GM12878 (cell line): ENCODE measurements at regions not wholly inside any gene's neighbourhood (a gene's known extent, or its start where the extent isn't known, plus 50 kb on each side); places are given as distances from the start of the nearest gene placed in this dataset.

Experiments used
- ATAC-seq: fragments of 200-7000 bp; cut with Tn5 transposase; 3 replicates; pipeline ENCODE4 v1.9.1; 2020; ENCODE audit warnings: mild to moderate bottlenecking, moderate library complexity
- BruUV-seq: library from RNA; stranded (reverse); fragments of 400-500 nt; replicated peaks from 2 replicates; lab custom pipeline; 2021; lab: Mats Ljungman, UMichigan
- CTCF ChIA-PET: fragments of 300-600 bp; sonication (Branson Sonifier 250); formaldehyde crosslinking; extraction: SDS; loops from one replicate; lab custom pipeline; 2021; ENCODE audit warnings: inconsistent platforms; lab: Yijun Ruan, JAX
- POLR2A ChIA-PET: fragments of 350-600 bp; formaldehyde crosslinking; extraction: SDS; loops from one replicate; lab custom pipeline; 2021; ENCODE audit warnings: inconsistent platforms; lab: Charles Lee
- RAD21 ChIA-PET: fragments of 300-600 bp; sonication (Branson Sonifier 250); formaldehyde crosslinking; loops from one replicate; lab custom pipeline; 2023; ENCODE audit warnings: antibody characterized with exemption; ENCODE audit not compliant: unreplicated experiment; lab: Charles Lee
- SMC1A ChIA-PET: fragments of 300-600 bp; sonication (Branson Sonifier 250); formaldehyde crosslinking; loops from one replicate; lab custom pipeline; 2023; ENCODE audit not compliant: unreplicated experiment, uncharacterized antibody; lab: Charles Lee
- DNase-seq: peaks from one replicate; pipeline ENCODE4 v3.0.0-alpha.2; 2011; ENCODE audit warnings: low read depth, low spot score
- FAIRE-seq: peaks from 3 replicates; lab custom pipeline; 2011; peaks lifted over from hg19 to GRCh38; lab: Jason Lieb, UNC
- H2AFZ ChIP-seq: 2 replicates; pipeline ENCODE4 v1.6.0; 2011; ENCODE audit warnings: low read depth, low read length, control low read depth; ENCODE audit not compliant: control insufficient read depth
- H3K27ac ChIP-seq: 2 replicates; pipeline ENCODE4 v1.5.1; 2011; ENCODE audit warnings: control low read depth; ENCODE audit not compliant: control insufficient read depth, insufficient read depth
- H3K27me3 ChIP-seq, 2 experiments: replicated peaks in 1 of 2; 2 replicates each; pipeline versions ENCODE4 v1.6.0 to v1.6.1; 2011; ENCODE audit warnings: low read length in 1 of 2; ENCODE audit not compliant: control insufficient read depth in 2 of 2, insufficient read depth in 2 of 2
- H3K36me3 ChIP-seq, 2 experiments: 2 replicates each; pipeline ENCODE4 v1.5.1; 2011; ENCODE audit warnings: low read length in 1 of 2; ENCODE audit not compliant: control insufficient read depth in 2 of 2, insufficient read depth in 2 of 2
- H3K4me1 ChIP-seq: 2 replicates; pipeline ENCODE4 v1.6.1; 2011; ENCODE audit warnings: mild to moderate bottlenecking, low read length, moderate library complexity, mixed read lengths; ENCODE audit not compliant: control insufficient read depth, insufficient read depth
- H3K4me2 ChIP-seq: 2 replicates; pipeline ENCODE4 v1.6.0; 2011; ENCODE audit warnings: control low read depth; ENCODE audit not compliant: control insufficient read depth, insufficient read depth
- H3K4me3 ChIP-seq: fragments of 200-600 bp; sonication (generic); 2 replicates; pipeline ENCODE4 v1.5.1; 2016
- H3K79me2 ChIP-seq: 2 replicates; pipeline ENCODE4 v1.6.0; 2011; ENCODE audit warnings: low read length; ENCODE audit not compliant: control insufficient read depth, insufficient read depth
- H3K9ac ChIP-seq: 2 replicates; pipeline ENCODE4 v1.8.0; 2011; ENCODE audit warnings: low read length, control low read depth, mixed read lengths; ENCODE audit not compliant: control insufficient read depth, insufficient read depth
- H3K9me3 ChIP-seq: replicated peaks from 3 replicates; pipeline ENCODE4 v1.5.1; 2011; ENCODE audit warnings: mild to moderate bottlenecking, low read length; ENCODE audit not compliant: control insufficient read depth, insufficient read depth
- H4K20me1 ChIP-seq: 2 replicates; pipeline ENCODE4 v1.6.0; 2011; ENCODE audit not compliant: control insufficient read depth, insufficient read depth
- EED ChIP-seq: sonication (generic); IDR thresholded peaks from 2 replicates; pipeline ENCODE4 v1.6.1; 2016; ENCODE audit warnings: antibody characterized with exemption, low read depth
- HDAC6 ChIP-seq: fragments of 200-600 bp; sonication (generic); IDR thresholded peaks from one replicate; pipeline ENCODE4 v1.8.0; 2017; ENCODE audit warnings: antibody characterized with exemption; ENCODE audit not compliant: unreplicated experiment
- JUNB ChIP-seq: IDR thresholded peaks from 2 replicates; pipeline ENCODE4 v1.6.1; 2016; ENCODE audit warnings: antibody characterized with exemption, mild to moderate bottlenecking
- KAT2A ChIP-seq: conservative IDR thresholded peaks from 2 replicates; pipeline ENCODE4 v1.6.1; 2011; ENCODE audit warnings: low read depth, low read length; ENCODE audit not compliant: control insufficient read depth
- KLF5 ChIP-seq: fragments of 450-650 bp; IDR thresholded peaks from 2 replicates; pipeline ENCODE4 v1.6.1; 2014; ENCODE audit warnings: mild to moderate bottlenecking; ENCODE audit not compliant: partially characterized antibody
- NBN ChIP-seq: fragments of 450-650 bp; IDR thresholded peaks from 2 replicates; pipeline ENCODE4 v1.6.1; 2016
- NRF1 ChIP-seq: conservative IDR thresholded peaks from 2 replicates; pipeline ENCODE4 v1.6.1; 2011; ENCODE audit warnings: mild to moderate bottlenecking, low read depth, low read length, improper control_type of control experiment
- PAX5 ChIP-seq: IDR thresholded peaks from 2 replicates; pipeline ENCODE4 v1.6.1; 2011; ENCODE audit warnings: low read depth, low read length, borderline replicate concordance
- PML ChIP-seq: IDR thresholded peaks from 2 replicates; pipeline ENCODE4 v1.6.1; 2012; ENCODE audit warnings: low read length, inconsistent platforms
- RB1 ChIP-seq: fragments of 450-650 bp; formaldehyde crosslinking; IDR thresholded peaks from 2 replicates; pipeline ENCODE4 v1.6.1; 2017; ENCODE audit warnings: mild to moderate bottlenecking, borderline replicate concordance
- SIN3A ChIP-seq: IDR thresholded peaks from 2 replicates; pipeline ENCODE4 v1.6.1; 2012; ENCODE audit warnings: low read depth, low read length, improper control_type of control experiment
- SMAD1 ChIP-seq: fragments of 450-650 bp; IDR thresholded peaks from 2 replicates; pipeline ENCODE4 v1.6.1; 2018; ENCODE audit warnings: mild to moderate bottlenecking, low read depth; ENCODE audit not compliant: partially characterized antibody
- SREBF1 ChIP-seq: IDR thresholded peaks from 2 replicates; pipeline ENCODE4 v1.6.1; 2012; ENCODE audit warnings: mild to moderate bottlenecking, low read length
- TCF12 ChIP-seq: IDR thresholded peaks from 2 replicates; pipeline ENCODE4 v1.6.1; 2011; ENCODE audit warnings: low read depth, mild to moderate bottlenecking, low read length
- WGBS: methylation state at CpG from one replicate; pipeline ENCODE4 v1.1.6; 2016; ENCODE audit warnings: low lambda C conversion rate; ENCODE audit not compliant: insufficient replicate concordance, insufficient coverage; ENCODE audit errors: missing lambda C conversion rate; 5-methylcytosine and 5-hydroxymethylcytosine counted together
- in situ Hi-C: fragments of 300-500 bp; cut with MboI; formaldehyde crosslinking; loops from 9 replicates; pipeline ENCODE4 v1.14.3; 2018; ENCODE audit warnings: mixed read lengths
- intact Hi-C: fragments of 100-400 bp; cut with micrococcal nuclease; formaldehyde crosslinking; loops from one replicate; pipeline ENCODE4 v1.14.2; 2022; ENCODE audit not compliant: unreplicated experiment
- TF ChIP-seq, protein P1 (sequence below), 3 experiments: IDR thresholded peaks in 2 of 3; conservative IDR thresholded peaks in 1 of 3; 2 replicates each; pipeline ENCODE4 v1.5.1; 2011; ENCODE audit warnings: low read depth in 3 of 3, low read length in 3 of 3, mild to moderate bottlenecking in 3 of 3, control low read depth in 2 of 3, moderate library complexity in 2 of 3, inconsistent platforms in 1 of 3, mixed read lengths in 1 of 3; ENCODE audit not compliant: control insufficient read depth in 2 of 3, insufficient read depth in 1 of 3; ENCODE audit errors: extremely low read depth in 1 of 3
- TF ChIP-seq, protein P2 (sequence below): IDR thresholded peaks from 2 replicates; pipeline ENCODE4 v1.6.1; 2012; ENCODE audit warnings: low read length, inconsistent platforms

DNA sequence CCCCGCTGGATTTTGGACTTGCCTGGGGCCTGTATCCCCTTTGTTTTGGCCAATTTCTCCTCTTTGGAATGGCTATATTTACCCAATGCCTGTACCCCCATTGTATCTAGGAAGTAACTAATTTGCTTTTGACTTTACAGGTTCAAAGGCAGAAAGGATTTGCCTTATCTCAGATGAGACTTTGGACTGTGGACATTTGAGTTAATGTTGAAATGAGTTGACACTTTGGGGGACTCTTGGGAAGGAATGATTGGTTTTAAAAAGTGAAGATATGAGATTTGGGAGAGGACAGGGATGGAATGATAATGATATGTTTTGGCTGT lies 1220.3 kb upstream of the CITED2 start:
- intact Hi-C loops, result no loop called here
- ChIA-PET POLR2A (no interaction called here), RAD21 (no interaction called here), CTCF (interaction anchor here (1.1 kb wide), 1 partner anchor 9 kb away, joined by 3 read pairs; no protein-coding TSS in a partner anchor), SMC1A (interaction anchor here (1.6 kb wide), 1 partner anchor 9 kb away, joined by 4 read pairs; no protein-coding TSS in a partner anchor)
- Histone ChIP-seq H3K79me2 (no peaks in the 10 kb centered on the region), H4K20me1 (no peaks in the 10 kb centered on the region), H3K27ac (no peak overlapping the region), H3K4me3 (no peak overlapping the region), H2AFZ (no peak overlapping the region), H3K9ac (no peak overlapping the region), H3K9me3 (no peaks in the 10 kb centered on the region; the same call in 2 of the 3 replicates), H3K27me3 (no peaks in the 10 kb centered on the region), H3K4me2 (no peak overlapping the region), H3K4me1 (no peaks in the 10 kb centered on the region), H3K36me3 (no peaks in the 10 kb centered on the region)
- ATAC-seq (no peak), FAIRE-seq (no peak), DNase-seq (no peak)
- no peak for TF ChIP-seq PML
- TF ChIP-seq KAT2A, result no peak
- TF ChIP-seq SIN3A, result no peak
- no peak for TF ChIP-seq HDAC6
- no peak for TF ChIP-seq PAX5
- TF ChIP-seq, protein P1, sequence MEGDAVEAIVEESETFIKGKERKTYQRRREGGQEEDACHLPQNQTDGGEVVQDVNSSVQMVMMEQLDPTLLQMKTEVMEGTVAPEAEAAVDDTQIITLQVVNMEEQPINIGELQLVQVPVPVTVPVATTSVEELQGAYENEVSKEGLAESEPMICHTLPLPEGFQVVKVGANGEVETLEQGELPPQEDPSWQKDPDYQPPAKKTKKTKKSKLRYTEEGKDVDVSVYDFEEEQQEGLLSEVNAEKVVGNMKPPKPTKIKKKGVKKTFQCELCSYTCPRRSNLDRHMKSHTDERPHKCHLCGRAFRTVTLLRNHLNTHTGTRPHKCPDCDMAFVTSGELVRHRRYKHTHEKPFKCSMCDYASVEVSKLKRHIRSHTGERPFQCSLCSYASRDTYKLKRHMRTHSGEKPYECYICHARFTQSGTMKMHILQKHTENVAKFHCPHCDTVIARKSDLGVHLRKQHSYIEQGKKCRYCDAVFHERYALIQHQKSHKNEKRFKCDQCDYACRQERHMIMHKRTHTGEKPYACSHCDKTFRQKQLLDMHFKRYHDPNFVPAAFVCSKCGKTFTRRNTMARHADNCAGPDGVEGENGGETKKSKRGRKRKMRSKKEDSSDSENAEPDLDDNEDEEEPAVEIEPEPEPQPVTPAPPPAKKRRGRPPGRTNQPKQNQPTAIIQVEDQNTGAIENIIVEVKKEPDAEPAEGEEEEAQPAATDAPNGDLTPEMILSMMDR (IDR thresholded peaks at IDR 0.05 in 2 of 3, conservative IDR thresholded peaks at IDR 0.05 in 1 of 3; ENCODE audit: control insufficient read depth in 2 of 3, extremely low read depth in 1 of 3, insufficient read depth in 1 of 3, low read depth in 3 of 3, low read length in 3 of 3), result no peak
- no peak for TF ChIP-seq KLF5
- TF ChIP-seq EED, result no peak
- no peak for TF ChIP-seq TCF12
- TF ChIP-seq SMAD1, result no peak
- no peak for TF ChIP-seq JUNB
- TF ChIP-seq NBN, result no peak
- TF ChIP-seq, protein P2, sequence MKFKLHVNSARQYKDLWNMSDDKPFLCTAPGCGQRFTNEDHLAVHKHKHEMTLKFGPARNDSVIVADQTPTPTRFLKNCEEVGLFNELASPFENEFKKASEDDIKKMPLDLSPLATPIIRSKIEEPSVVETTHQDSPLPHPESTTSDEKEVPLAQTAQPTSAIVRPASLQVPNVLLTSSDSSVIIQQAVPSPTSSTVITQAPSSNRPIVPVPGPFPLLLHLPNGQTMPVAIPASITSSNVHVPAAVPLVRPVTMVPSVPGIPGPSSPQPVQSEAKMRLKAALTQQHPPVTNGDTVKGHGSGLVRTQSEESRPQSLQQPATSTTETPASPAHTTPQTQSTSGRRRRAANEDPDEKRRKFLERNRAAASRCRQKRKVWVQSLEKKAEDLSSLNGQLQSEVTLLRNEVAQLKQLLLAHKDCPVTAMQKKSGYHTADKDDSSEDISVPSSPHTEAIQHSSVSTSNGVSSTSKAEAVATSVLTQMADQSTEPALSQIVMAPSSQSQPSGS, result no peak
- TF ChIP-seq RB1, result no peak
- TF ChIP-seq NRF1, result no peak
- no peak for TF ChIP-seq SREBF1
- 27% methylated on average over 1 of the region's 1 CpG for WGBS
- BruUV-seq, result no TSS peak
- in situ Hi-C loops, result no loop called here
